Iris pigment epithelial cell (primary cell): ENCODE measurements at regions not wholly inside any gene's neighbourhood (a gene's known extent, or its start where the extent isn't known, plus 50 kb on each side); places are given as distances from the start of the nearest gene placed in this dataset.
A peak's percentile ranks its signal among the peaks of the same experiment; 100 is the strongest.
"Not testable (repeated sequence)": the region's sequence is repeated elsewhere in the genome, so short reads cannot be mapped to it uniquely, and the experiment has no call there.

Experiments
- DNase-seq: peaks from one replicate; pipeline ENCODE4 v3.0.0-alpha.2; 2011; ENCODE audit warnings: low read depth

DNA sequence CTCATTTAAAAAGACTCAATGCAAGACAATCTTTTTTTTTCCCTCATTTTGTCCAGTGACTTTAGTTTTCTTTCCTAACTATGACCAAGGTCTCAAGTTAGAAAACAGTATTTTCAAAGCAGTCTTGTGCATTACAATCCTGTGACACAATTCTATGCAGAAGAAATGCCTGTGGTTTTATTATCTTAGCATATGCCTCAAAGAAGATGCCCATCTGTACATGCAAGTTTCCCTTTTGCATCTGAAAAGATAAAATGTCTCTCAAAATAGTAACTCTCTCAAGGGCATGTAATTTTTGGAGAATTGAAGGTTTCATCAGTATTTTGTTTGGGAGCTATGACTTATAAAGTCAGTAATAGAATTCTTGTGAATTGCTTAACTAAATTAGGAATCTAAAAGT, 292.0 kb upstream of the SUCLG2 start:
- DNase-seq, result peak; percentile 56

DNA sequence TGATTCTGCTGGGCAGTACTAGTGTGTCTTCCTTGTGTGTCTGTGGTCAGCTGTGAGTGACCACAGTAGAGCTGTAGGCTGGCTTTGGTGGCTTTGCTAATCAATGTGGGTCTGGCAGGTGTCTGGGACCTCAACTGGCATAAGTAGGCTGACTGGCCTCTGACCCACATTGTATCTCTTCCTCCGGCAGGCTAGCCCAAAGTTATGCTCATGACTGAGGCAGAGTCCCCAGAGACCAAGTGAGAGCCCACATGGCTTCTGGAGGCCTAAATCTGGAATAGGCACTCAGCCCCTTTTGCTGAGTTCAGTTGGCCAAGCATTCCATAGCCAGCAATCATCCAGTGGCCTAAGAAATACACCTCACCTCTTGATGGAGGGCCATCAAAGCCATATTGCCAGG, 289.1 kb upstream of the SUCLG2 start:
- no peak for DNase-seq

DNA sequence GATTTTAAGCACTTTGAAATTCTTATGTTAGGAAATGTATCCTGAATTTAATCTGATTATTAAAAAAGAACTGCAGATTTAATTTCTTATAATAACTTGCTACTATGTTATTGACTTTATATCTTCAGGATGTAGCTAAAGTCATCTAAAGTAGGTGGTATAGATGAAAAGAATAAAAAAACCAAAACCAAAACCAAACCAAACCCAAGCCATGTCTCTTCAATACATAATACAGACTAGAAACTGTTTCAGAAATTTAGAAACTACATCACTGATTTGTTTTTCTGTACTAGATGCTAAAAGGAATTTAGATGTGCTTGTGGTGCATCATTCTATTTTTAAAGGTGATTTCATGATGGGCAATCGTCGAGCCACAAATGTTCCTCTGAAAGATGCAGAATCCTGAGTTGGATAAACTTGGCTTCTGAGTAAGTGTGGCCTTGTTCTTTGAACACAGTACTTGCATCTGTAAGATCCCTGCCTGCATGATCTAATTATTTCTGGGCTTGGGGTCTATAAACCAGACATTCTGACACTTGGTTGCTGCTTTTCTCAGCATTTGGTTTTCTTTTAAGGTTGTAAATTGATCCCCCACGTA, 287.1 kb upstream of the SUCLG2 start:
- DNase-seq, result no peak

DNA sequence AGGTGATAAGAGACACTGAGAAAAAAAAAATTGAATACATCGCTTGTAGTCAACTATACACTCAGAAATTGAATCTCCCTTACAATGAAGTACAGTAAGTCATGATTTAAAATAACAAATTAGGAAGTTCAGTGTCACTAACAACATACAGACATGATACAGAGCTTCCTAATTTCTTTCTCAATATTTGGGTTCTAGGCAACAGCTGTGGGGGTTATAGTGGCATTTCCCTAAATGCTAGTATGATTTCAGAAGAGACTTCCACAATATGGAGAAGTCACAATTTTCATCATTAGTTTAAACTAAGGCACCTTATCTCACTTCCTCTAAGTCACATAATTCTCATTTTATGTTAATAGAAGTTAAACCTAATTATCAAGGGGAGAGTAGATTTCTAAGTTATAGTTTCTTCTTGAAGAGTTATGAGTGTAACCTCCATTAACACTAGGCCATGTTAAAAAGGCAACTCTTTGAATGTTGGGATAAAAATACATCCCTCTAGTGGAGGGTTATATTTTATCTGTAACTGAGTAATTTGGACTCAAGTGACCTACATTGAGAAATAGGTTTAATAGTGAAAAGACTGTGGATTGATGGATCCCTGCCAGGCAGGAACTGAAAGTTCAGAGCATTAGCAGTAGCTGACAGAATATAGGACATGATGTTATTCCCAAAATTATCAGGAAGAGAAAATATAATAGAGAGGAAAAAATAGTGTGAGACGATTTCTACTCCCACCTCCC, 286.0 kb upstream of the SUCLG2 start:
- DNase-seq, result peak; percentile 53

DNA sequence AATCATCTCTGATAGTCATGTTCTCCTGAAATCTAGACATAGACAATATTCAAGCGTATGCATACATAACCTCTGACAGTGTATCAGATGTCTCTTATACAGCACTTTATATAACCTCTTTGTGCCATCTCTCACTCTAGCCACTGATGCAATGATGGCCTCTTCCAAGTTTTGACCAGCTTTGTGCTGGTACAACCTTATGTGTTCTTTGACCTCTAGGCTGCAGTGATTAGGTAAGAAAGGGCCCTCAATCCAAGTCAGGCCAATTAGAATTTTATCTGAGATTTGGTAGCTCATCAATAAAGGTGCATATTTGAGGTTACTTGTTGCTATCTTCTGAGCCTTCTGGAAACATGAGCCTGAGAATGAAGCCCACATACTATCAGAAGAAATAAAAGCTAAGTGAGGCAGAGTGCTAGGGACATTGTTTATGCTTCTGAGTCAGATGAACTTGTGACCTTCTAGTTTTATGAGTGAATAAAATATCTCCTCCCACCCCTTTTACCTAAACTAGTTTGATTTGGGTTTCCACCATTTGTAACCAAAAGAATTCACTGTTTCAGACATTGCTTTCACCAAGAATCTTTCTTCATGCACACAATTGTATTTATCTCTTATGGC, 283.2 kb upstream of the SUCLG2 start:
- DNase-seq, result peak; percentile 28

DNA sequence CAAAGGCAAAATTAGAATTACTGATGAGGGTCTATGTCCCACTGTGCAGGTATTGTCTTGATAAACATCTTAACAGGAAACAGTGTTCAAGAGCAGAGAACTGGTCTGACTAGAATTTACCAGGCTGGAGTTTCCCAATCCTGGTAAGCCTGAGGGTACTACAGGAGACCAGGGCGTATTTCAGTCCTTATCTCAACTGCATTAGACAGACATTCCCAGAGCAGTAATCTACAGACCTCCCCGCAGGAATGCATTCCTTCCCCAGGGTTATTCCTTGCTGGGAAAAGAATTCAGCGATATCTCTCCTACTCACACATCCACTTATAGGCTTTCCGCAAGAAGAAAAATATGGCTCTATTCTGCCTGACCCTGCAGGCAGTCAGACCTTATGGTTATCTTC, 276.0 kb upstream of the SUCLG2 start:
- DNase-seq, result not testable (repeated sequence)

DNA sequence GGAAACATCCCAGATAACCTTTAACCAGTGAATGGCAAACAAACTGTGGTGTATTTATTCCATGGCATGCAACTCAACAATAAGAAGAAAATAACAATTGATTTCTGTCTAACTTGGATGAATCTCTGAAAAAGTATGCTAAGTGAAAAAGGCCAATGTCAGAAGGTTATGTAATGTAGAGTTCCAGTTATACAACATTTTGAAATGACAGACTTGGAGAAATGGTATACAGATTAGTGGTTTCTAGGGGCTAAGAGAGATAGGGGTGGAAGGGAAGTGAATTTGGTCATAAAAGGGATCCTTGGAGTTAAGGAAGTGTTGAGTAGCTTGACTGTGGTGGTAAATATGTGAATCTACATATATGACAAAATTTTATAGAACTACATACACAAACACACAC, 269.4 kb upstream of the SUCLG2 start:
- DNase-seq, result peak; percentile 2

DNA sequence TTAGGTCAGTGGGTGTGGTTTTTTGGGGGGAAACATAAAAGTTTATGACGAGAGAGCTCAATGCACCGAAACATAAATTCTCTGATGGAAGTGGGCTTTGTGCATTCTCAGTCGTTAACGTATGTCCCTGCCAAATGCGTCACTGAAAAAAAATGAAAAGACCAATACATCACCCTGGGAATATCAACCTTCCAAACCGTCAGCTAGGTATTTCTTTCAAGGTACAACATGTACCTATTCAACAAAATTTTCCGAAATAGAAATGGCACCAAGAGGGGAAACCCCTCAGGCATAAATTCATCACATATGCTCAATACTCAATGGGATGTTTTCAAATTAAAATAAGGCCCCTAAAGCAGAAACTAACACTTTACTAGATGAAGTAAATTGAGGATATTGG, 266.6 kb upstream of the SUCLG2 start:
- no peak for DNase-seq

DNA sequence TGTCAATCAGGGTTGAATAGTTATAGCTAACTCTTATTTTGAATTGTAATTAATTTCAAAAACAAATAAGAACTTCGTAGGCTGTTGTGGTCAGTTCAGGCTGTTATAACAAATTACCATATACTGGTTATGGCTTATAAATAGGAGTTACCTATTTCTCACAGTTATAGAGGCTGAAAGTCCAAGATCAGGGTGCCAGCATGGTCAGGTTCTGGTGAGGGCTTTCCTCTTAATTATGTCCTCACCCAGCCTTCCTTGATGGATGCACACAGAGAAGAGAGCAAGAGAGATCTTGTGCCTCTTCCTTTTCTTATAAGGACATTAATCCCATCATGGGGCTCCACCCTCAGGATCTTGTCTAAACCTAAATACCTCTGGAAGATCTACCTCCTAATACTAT, 265.9 kb upstream of the SUCLG2 start:
- DNase-seq, result no peak

DNA sequence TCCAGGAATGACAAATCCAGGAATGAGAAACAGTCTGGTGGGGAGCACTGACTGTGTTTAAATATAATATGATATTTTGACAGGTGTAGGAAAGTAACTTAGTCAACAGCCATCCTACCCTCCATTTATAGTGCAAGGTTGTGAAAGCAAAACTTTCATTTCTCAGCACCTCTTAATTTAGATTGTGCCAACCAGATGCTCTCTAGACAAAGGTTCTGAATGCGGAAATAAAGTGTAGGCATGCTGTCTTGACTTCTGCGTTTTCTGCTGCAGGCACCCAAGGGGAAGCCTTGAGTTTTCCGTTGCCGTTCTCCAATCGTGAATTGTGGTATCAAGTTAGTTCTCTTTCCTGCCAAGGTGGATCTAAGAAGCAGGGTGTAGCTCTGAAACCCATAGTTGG, 261.9 kb upstream of the SUCLG2 start:
- no peak for DNase-seq

DNA sequence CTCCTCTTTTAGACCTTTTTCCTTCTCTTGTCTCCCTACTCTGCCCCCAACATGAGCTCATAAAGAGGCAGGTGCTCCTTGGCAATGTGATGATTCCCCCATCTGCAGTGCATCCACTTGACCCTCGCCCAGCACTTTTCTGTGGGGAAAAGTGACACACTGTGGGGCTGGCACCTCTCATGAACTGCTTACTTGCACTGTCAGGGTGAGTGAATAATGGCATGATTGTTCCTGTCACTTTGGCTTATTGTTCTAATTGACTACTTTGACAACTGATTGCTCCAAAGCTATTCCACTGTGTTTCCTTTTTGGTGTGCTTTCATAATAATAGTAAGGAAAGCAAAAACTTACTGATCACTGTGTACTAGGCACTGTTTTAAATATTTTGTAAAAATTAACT, 253.3 kb upstream of the SUCLG2 start:
- DNase-seq, result no peak

DNA sequence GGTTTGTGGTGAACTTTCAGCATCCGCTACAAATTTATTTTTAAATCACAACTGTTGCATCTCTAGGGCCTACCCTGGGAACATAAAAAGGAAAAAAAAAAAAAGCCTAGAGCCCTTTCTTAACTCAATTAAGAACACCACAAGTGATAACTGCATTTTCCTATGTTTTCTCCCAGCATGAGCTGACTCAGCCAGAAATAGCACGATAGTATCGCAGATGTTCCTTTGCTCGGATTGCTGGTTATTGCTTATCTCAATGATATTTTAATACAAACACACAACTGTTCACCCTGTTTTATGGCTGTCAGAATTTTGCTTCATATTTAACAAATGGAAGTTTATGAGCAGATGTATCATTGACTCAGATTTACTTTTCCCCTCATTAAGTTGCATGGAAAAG, 251.8 kb upstream of the SUCLG2 start:
- DNase-seq, result no peak

DNA sequence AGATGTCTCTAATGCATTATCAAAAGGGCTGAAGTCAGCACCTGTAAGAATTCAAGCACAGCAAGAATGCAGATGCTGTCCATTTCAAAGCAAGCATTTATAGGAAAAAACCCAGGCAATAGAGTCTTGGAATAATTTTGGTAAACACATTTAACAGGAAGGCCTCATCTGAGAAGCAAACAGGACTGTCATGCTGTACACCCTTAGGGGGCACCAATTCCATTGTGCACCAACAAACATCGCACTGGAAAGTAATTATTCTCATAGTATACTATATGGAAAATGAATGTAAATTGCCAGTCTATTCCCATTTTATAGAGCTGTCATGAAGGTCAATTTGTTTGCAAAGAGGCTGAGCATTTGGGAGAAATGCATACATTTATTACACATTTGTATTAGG, 247.3 kb upstream of the SUCLG2 start:
- no peak for DNase-seq

DNA sequence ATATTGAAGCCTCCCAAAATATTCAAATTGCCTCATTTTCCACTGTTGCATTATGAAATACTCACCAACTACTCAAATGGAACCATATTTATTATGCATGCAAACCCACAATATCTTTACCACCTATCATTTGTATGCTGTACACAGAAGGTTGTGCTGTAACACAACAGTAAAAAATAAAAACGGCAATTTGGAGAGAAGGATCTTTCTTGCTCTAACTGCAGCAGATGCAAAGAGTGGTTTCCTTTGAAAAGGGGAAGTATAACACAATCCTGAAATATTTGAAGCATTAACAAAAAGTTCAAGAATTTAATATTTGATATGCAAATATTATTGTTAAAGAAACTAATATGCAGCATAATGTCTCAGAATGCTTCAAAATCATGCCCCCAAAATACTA, 244.5 kb upstream of the SUCLG2 start:
- no peak for DNase-seq

DNA sequence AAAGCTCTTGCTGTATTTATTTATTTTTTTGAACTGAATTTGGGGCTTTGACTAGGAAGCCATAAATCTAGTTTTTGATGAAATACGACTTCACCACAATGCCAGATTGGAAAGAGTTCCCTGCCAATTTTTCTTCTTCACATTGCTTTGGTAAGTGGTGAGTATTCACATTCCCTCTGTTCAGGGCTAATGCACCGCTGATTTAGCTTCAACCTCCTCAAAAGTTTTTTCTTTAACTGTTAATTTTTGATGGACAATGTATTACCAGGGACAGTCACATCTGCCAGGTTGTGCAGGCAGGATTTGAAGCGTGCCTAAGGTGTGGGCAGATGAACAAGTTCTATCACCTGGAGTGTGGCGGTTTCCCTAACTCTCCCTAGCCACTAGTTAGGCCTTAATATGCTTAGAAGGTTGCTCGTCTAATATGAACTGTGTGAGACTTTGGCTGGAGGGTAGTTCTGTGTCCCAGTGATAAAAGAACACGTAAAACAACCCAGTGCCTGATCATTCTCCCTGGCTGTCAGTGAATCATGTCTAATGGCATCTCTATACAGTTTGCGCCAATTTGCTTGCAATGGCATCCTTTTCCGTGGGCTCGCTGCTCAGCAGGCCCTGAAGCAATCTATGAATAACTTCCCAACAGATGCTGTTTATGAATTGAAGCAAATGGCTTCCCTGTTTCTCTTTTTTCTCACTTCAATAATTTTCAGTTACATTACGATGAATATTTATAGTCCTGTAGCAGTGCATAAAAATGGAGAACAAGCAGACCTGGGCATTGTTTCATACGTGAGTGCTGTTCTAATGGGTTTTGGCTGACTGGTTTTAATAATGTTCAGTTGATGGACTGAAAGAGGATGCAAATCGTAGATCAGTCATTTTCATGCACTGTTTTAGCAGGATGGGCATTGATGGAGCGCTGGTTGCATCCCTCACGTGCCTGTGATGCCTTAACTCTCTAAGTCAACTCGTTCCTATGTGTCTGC, 243.2 kb upstream of the SUCLG2 start:
- no peak for DNase-seq

DNA sequence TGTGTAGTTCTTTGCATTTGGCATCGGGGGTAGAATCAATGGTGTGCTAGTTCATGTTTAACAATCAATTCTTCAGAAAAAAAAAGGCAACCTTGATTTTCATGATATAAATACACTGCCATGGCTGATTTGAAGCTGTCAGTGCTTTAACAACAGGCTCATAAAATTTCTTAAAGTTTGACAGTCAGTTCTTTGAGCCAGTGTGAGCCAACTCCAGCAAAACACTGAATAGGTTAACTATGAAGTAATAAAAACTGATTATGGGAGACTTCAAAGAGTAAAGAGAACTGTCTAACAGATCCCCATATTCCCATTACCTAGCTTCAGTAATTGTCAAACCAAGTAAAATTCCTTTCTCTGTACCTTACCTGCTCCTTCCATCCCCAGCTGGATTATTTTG, 241.7 kb upstream of the SUCLG2 start:
- no peak for DNase-seq

DNA sequence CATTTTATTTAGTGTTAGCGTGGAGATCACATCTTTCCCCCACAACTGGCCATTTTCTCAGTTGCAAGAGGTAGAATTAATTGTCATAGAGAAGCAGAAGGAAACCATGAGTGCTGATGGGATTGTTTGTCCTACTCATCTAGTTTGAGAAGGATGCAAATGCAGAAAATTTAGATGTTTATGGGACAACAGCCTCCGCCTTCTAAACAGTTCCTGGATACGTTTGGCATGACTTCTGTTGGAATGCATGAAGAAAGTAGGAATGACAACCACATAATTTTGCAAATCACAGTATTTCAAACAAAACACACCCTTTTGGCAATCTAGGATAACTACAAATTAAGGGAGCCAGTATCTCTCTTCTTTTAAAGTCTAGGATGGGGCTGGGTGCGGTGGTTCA, 240.1 kb upstream of the SUCLG2 start:
- no peak for DNase-seq

DNA sequence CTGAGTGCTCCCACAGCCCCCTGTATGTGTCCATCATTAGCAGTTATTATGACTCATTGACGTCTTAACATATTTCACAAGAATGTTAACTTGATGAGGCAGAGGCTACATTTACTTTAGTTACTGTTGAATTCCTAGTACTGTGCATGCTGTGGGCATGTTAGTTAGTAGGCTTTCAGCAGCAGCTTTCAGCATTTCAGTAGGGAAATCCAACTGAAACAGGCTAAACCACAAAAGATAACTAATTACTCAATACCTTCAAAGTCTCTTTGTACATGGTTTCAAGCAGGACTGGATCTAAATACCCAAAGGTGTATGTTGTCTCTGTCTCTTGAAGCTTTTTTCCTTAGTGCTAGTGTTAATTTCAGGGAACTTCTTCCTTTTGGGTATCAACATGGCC, 229.9 kb upstream of the SUCLG2 start:
- DNase-seq, result no peak

DNA sequence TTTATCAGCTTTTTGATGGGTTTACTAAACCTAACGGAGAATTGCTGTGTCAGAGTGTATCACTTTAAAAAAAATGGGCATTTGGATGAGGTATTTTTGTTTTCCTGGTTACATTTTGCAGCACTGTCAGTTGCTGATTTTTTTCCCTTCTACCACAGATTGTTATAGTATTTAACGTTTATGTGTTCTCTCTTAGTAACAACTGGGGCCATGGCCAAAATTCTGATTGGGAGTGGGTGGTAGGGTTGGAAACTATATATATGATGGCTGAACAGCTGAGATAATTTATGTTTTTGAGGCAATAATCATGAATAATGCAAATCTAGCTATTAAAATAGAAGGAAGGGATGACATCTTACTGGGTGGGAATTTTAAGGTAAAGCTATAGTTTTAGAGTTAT, 229.4 kb upstream of the SUCLG2 start:
- DNase-seq, result no peak

DNA sequence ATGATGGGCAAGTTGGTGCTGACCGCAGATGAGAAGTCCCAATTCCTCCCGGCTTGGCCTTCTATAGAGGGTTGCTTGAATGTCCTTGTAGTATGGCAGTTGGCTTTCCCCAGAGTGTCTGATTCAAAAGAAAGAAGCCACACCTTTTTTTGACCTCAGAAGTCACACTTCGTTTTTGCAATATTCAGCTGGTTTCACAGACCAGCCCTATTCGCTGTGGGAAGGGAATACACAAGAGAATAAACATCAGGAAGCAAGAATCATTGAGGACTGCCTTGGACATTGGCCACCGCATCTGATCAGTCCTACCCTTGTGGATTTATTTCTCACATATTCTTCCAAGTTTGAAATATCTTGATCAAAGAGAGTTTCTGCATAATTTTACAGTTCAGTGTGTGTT, 228.6 kb upstream of the SUCLG2 start:
- no peak for DNase-seq

DNA sequence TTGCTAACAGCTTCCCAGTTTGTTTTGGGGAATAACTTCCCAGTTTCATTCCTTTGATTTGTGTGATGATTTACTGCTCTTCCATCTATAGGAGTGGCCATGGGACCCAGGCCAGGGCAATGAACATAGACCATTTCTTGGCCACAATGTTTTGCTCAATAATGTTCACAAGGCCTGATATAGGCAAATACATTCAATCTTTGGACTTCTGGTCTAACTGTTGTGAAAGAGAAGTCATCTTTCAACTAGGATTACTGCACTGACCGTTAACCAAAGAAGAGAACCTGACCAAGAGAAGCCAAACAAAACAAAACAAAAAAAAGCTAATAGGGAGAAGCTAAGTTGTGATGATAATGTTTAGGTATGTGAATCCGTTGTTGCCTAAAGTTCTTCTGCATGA, 221.8 kb upstream of the SUCLG2 start:
- DNase-seq, result peak; percentile 18

DNA sequence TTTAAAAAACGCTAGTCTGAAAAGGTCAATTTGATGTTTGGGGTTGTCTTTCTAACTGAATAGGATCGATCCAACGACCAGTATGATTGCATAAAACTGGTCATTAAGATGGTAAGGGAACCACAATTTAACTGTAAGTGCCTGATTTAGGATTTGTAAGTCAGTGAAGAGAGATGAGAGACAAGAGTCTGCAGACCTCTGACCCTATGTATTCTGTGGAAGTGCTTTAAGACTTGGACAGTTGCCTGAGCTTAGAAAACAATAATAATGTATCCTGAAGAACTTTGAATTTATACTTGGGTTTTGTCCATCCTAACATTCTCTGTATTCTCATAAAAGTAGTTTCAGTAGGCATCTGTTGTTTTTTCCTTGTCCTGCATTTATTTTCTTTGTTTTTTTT, 221.4 kb upstream of the SUCLG2 start:
- DNase-seq, result no peak

DNA sequence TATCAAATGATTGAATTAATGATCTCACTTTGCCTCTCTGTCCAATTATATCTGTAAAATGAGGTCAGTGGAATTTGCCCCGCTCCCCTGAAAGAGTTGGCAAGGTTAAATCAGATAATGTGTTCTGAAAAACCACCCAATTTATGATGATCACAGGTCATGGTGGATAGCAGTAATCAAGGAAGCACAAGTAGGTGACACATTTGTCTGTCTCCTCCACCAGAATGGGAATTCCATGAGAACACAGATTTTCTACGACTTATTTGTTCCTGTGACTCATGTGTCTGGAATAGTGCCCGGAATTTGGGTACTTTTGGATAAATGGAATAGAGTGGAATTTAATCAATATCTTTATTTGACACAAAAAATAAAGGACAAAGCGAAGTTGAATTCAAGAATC, 220.9 kb upstream of the SUCLG2 start:
- DNase-seq, result peak; percentile 17
